A549 (cell line): ENCODE measurements at regions not wholly inside any gene's neighbourhood (a gene's known extent, or its start where the extent isn't known, plus 50 kb on each side); places are given as distances from the start of the nearest gene placed in this dataset.
"Not testable (repeated sequence)": the region's sequence is repeated elsewhere in the genome, so short reads cannot be mapped to it uniquely, and the experiment has no call there.

Experiments used
- CTCF ChIP-seq: fragments of >200 bp; sonication (Bioruptor Twin); formaldehyde crosslinking; IDR thresholded peaks from 3 replicates; pipeline ENCODE4 v1.5.1; 2016
- ELK1 ChIP-seq: fragments of 150-350 bp; IDR thresholded peaks from 2 replicates; pipeline ENCODE4 v1.6.1; 2014; ENCODE audit warnings: low read depth, mild to moderate bottlenecking, low read length
- EP300 ChIP-seq, 2 experiments: fragments of >200 bp; sonication (Bioruptor Twin); formaldehyde crosslinking; IDR thresholded peaks; 2 replicates in 1 of 2; 3 replicates in 1 of 2; pipeline ENCODE4 v1.6.1; 2016 to 2017
- ESRRA ChIP-seq: fragments of 150-350 bp; IDR thresholded peaks from 2 replicates; pipeline ENCODE4 v1.6.1; 2014; ENCODE audit warnings: mild to moderate bottlenecking, low read length, borderline replicate concordance
- KDM5A ChIP-seq: fragments of 200-600 bp; sonication (generic); IDR thresholded peaks from 2 replicates; pipeline ENCODE4 v1.6.1; 2016; ENCODE audit warnings: antibody characterized with exemption, mild to moderate bottlenecking
- MAFK ChIP-seq: fragments of 450-650 bp; IDR thresholded peaks from 2 replicates; pipeline ENCODE4 v1.6.1; 2014; ENCODE audit not compliant: partially characterized antibody
- MYC ChIP-seq: IDR thresholded peaks from 2 replicates; pipeline ENCODE4 v1.6.1; 2012; ENCODE audit warnings: mild to moderate bottlenecking, inconsistent platforms, low read length, improper control_type of control experiment, borderline replicate concordance
- NFE2L2 ChIP-seq: fragments of 150-350 bp; conservative IDR thresholded peaks from 2 replicates; pipeline ENCODE4 v1.6.1; 2014; ENCODE audit warnings: low read length
- POLR2A ChIP-seq: IDR thresholded peaks from 2 replicates; pipeline ENCODE4 v1.6.1; 2012; ENCODE audit warnings: mild to moderate bottlenecking, low read length
- RARB ChIP-seq: fragments of 250-450 bp; sonication (Bioruptor Pico); IDR thresholded peaks from 2 replicates; pipeline ENCODE4 v1.8.0; 2021; ENCODE audit warnings: mild to moderate bottlenecking, moderate library complexity
- REST ChIP-seq: fragments of 200-600 bp; sonication (generic); IDR thresholded peaks from 2 replicates; pipeline ENCODE4 v1.6.1; 2016; ENCODE audit warnings: antibody characterized with exemption, mild to moderate bottlenecking, moderate library complexity
- RFX5 ChIP-seq: fragments of 450-650 bp; IDR thresholded peaks from 2 replicates; pipeline ENCODE4 v1.7.1; 2014; ENCODE audit warnings: antibody characterized with exemption, mild to moderate bottlenecking, moderate library complexity
- TF ChIP-seq, protein P1 (sequence below): IDR thresholded peaks from 2 replicates; pipeline ENCODE4 v1.6.1; 2012

GRCh38 chr20:43381533-43381932 is 76.2 kb upstream of the SRSF6 start:
- TF ChIP-seq, protein P1, sequence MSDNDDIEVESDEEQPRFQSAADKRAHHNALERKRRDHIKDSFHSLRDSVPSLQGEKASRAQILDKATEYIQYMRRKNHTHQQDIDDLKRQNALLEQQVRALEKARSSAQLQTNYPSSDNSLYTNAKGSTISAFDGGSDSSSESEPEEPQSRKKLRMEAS: not testable (repeated sequence)
- TF ChIP-seq CTCF; EP300 (IDR thresholded peaks at IDR 0.05); POLR2A; ESRRA; MAFK; RARB (CRISPR knock-in tag); RFX5; KDM5A; MYC; ELK1; REST; NFE2L2: not testable (repeated sequence)
